ENCODE measurements at regions not wholly inside any gene's neighbourhood (a gene's known extent, or its start where the extent isn't known, plus 50 kb on each side); places are given as distances from the start of the nearest gene placed in this dataset.
"Not testable (repeated sequence)": the region's sequence is repeated elsewhere in the genome, so short reads cannot be mapped to it uniquely, and the experiment has no call there.

DNA sequence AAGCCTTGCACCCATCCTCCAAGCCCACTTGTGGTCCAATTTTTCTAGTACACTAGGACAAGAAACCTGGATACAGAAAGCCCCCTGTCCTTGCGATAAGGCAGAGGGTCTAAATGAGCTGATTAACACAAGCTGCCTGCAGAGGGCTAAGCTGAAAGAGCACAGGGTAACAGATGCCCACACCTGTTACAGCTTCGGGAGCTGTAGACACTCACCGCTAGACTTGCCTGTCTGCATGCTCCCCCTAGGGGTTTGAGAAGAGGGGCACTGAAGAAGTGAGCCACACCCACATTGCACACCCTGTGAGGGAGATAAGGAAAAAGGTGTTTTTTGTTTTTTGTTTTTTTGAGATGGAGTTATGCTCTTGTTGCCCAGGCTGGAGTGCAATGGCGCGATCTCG lies 386.5 kb upstream of the AUTS2 start:
- H3K4me3 ChIP-seq (ENCODE audit: low read length) = no peak overlapping the region
- H4K20me1 ChIP-seq (ENCODE audit: insufficient read depth, low read length) = no peaks in the 10 kb centered on the region
- no peaks in the 10 kb centered on the region for H3K36me3 ChIP-seq (replicated peaks; ENCODE audit: insufficient read depth, low read length)
- H3K79me2 ChIP-seq (ENCODE audit: low read length) = no peaks in the 10 kb centered on the region
- peaks cover 10% of the 10 kb centered on the region; the same call in 1 of the 2 replicates for H3K4me1 ChIP-seq (ENCODE audit: low read length)
- H3K9ac ChIP-seq (ENCODE audit: low read length) = no peak overlapping the region
- H3K27me3 ChIP-seq (replicated peaks; ENCODE audit: insufficient read depth, low read length) = no peaks in the 10 kb centered on the region
- no peaks in the 10 kb centered on the region for H3K9me2 ChIP-seq (replicated peaks; ENCODE audit: insufficient read depth, low read length)
- no peak overlapping the region for H2AFZ ChIP-seq (ENCODE audit: low read length)
- no peak for TF ChIP-seq CTCF (IDR thresholded peaks at IDR 0.05; ENCODE audit: low read length)
- TF ChIP-seq EZH2phosphoT487 (IDR thresholded peaks at IDR 0.05; ENCODE audit: low read length) = no peak
- TF ChIP-seq EZH2 (optimal IDR thresholded peaks at IDR 0.05; ENCODE audit: low read depth, low read length) = no peak
- H3K4me2 ChIP-seq (ENCODE audit: low read depth, low read length) = no peak overlapping the region
- no peak overlapping the region for H3K27ac ChIP-seq (ENCODE audit: low read length)
- H3F3A ChIP-seq (ENCODE audit: insufficient read depth, low read length) = 0 out of 2 replicates have a peak, but pooled peaks cover 2% of the 10 kb centered on the region
- no peaks in the 10 kb centered on the region for H3K9me3 ChIP-seq (replicated peaks; ENCODE audit: insufficient read depth, low read length)
- no peak for DNase-seq

DNA sequence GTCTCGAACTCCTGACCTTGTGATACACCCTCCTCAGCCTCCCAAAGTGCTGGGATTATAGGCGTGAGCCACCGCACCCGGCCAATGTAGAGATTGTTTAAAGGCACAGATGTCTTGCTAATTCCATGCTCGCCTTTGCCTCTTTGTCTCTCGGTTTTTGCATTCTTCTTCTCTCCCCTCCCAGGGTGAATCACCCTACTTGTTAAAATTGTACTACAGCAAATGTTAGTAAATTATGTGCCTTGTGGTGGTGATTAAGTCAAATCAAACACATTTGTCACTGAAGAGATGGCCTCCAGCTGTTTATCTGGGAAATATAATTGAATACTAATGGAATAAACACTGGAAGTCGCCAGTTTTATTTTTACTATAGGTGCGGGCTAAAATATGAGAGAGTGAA lies 384.4 kb upstream of the AUTS2 start:
- H3F3A ChIP-seq (ENCODE audit: insufficient read depth, low read length) = no peaks in the 10 kb centered on the region
- H3K36me3 ChIP-seq (replicated peaks; ENCODE audit: insufficient read depth, low read length) = no peaks in the 10 kb centered on the region
- H3K9ac ChIP-seq (ENCODE audit: low read length) = no peak overlapping the region
- H3K27ac ChIP-seq (ENCODE audit: low read length) = no peak overlapping the region
- H3K27me3 ChIP-seq (replicated peaks; ENCODE audit: insufficient read depth, low read length) = no peaks in the 10 kb centered on the region
- no peak for TF ChIP-seq EZH2phosphoT487 (IDR thresholded peaks at IDR 0.05; ENCODE audit: low read length)
- TF ChIP-seq EZH2 (optimal IDR thresholded peaks at IDR 0.05; ENCODE audit: low read depth, low read length) = no peak
- no peak for TF ChIP-seq CTCF (IDR thresholded peaks at IDR 0.05; ENCODE audit: low read length)
- H3K79me2 ChIP-seq (ENCODE audit: low read length) = no peaks in the 10 kb centered on the region
- no peak for DNase-seq
- H3K4me1 ChIP-seq (ENCODE audit: low read length) = peaks cover 4% of the 10 kb centered on the region; the same call in 1 of the 2 replicates
- H3K9me2 ChIP-seq (replicated peaks; ENCODE audit: insufficient read depth, low read length) = no peaks in the 10 kb centered on the region
- H3K9me3 ChIP-seq (replicated peaks; ENCODE audit: insufficient read depth, low read length) = no peaks in the 10 kb centered on the region
- H3K4me2 ChIP-seq (ENCODE audit: low read depth, low read length) = no peak overlapping the region
- H4K20me1 ChIP-seq (ENCODE audit: insufficient read depth, low read length) = no peaks in the 10 kb centered on the region
- H3K4me3 ChIP-seq (ENCODE audit: low read length) = no peak overlapping the region
- no peak overlapping the region for H2AFZ ChIP-seq (ENCODE audit: low read length)

GRCh38 chr7:69215516-69215915 lies 382.8 kb upstream of the AUTS2 start:
- not testable (repeated sequence) for H3F3A ChIP-seq (ENCODE audit: insufficient read depth, low read length); H4K20me1 ChIP-seq (ENCODE audit: insufficient read depth, low read length); H3K4me1 ChIP-seq (ENCODE audit: low read length); H3K9me3 ChIP-seq (replicated peaks; ENCODE audit: insufficient read depth, low read length); H3K4me3 ChIP-seq (ENCODE audit: low read length); H2AFZ ChIP-seq (ENCODE audit: low read length); H3K4me2 ChIP-seq (ENCODE audit: low read depth, low read length); H3K9ac ChIP-seq (ENCODE audit: low read length); H3K79me2 ChIP-seq (ENCODE audit: low read length); DNase-seq; H3K9me2 ChIP-seq (replicated peaks; ENCODE audit: insufficient read depth, low read length); H3K27me3 ChIP-seq (replicated peaks; ENCODE audit: insufficient read depth, low read length); H3K36me3 ChIP-seq (replicated peaks; ENCODE audit: insufficient read depth, low read length); H3K27ac ChIP-seq (ENCODE audit: low read length)

DNA sequence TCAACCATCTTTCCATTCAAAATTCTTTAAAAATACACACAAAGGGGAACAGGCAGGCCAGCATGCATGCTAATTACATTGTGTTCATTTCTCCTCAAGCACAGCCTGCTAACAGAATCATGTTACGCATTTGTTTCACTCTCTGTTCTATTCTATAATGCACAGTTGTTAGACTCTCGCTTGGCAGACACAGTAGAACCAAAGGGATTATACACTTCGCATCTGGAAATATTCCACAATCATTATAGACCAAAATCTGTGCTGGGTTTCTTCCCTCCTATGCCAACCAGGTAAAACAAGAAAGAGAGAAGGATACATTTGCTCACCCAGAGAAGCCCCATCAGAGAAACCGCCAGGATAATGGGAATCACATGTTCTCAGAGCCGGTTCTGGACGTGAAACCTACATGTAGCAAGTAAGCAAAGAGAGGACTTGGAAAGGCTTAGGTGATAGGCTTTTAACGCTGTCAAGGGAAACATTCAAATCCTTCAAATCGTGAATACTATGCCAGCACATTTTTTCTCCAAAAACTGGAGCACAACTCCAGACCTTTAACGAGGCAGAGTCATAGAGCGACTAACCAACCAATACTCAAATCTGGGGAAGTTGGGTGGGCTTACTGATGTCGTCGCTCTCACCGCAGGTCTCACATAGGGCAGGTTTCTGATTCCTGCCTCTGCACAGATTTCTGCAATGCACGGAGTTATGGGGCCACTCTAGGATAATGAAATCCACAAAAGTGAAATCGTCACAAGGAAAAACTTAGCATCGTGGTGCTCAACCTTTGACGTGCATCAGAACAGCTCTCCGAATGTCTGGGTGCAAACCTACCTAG lies 380.5 kb upstream of the AUTS2 start:
- Histone ChIP-seq H3K4me2 (ENCODE audit: low read depth, low read length) (no peak overlapping the region), H3K9me2 (replicated peaks; ENCODE audit: insufficient read depth, low read length) (no peaks in the 10 kb centered on the region), H3K27ac (ENCODE audit: low read length) (no peak overlapping the region), H3K79me2 (ENCODE audit: low read length) (no peaks in the 10 kb centered on the region), H3F3A (ENCODE audit: insufficient read depth, low read length) (no peaks in the 10 kb centered on the region), H3K4me1 (ENCODE audit: low read length) (no peaks in the 10 kb centered on the region), H3K9me3 (replicated peaks; ENCODE audit: insufficient read depth, low read length) (no peaks in the 10 kb centered on the region), H3K4me3 (ENCODE audit: low read length) (no peak overlapping the region), H4K20me1 (ENCODE audit: insufficient read depth, low read length) (no peaks in the 10 kb centered on the region), H3K36me3 (replicated peaks; ENCODE audit: insufficient read depth, low read length) (no peaks in the 10 kb centered on the region), H3K9ac (ENCODE audit: low read length) (no peak overlapping the region), H3K27me3 (replicated peaks; ENCODE audit: insufficient read depth, low read length) (no peaks in the 10 kb centered on the region), H2AFZ (ENCODE audit: low read length) (no peak overlapping the region)
- DNase-seq = no peak
- TF ChIP-seq EZH2 (optimal IDR thresholded peaks at IDR 0.05; ENCODE audit: low read depth, low read length) = no peak
- no peak for TF ChIP-seq CTCF (IDR thresholded peaks at IDR 0.05; ENCODE audit: low read length)
- TF ChIP-seq EZH2phosphoT487 (IDR thresholded peaks at IDR 0.05; ENCODE audit: low read length) = no peak
